ENCODE measurements at regions not wholly inside any gene's neighbourhood (a gene's known extent, or its start where the extent isn't known, plus 50 kb on each side); places are given as distances from the start of the nearest gene placed in this dataset.
A peak's percentile ranks its signal among the peaks of the same experiment; 100 is the strongest.

DNA sequence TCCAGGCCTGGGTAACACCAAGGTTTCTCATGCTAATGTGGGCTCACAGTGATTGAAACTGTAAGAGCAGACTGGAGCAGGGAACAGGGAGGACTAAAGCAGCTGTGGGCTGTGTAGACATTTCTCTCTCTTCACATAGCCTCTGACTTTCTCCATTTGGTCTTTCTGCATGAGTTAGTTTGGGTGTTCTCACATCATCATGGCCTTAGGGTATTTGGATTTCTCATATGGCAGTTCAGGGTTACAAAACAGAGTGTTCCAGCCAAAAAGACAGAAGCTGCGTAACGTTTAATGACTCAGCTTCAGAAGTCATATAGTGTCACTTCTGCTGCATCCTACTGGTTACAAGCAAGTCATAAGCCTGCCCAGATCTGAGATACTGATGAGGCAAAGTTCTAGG, 52.0 kb upstream of the OSBPL8 start:
- peak; percentile 23 for DNase-seq

DNA sequence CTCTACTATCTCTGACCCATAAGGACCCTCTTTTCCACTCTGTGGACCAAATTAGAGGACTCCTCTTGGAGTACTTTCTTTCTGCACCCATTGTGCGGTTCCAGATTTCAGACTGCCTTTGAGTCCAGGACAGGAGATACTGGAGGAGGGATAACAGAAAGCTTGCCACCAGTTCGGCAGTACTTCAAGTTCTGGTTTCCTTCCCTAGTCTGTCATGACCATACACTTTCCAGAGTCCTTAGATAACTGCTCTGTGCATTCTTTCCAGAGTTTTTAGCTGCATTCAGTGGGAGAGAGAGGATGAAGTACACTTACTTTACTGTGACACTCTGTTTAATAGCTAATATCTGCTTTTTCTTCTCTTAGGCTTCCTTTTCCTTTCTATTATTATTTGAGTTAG, 54.8 kb upstream of the OSBPL8 start:
- no peak for DNase-seq

DNA sequence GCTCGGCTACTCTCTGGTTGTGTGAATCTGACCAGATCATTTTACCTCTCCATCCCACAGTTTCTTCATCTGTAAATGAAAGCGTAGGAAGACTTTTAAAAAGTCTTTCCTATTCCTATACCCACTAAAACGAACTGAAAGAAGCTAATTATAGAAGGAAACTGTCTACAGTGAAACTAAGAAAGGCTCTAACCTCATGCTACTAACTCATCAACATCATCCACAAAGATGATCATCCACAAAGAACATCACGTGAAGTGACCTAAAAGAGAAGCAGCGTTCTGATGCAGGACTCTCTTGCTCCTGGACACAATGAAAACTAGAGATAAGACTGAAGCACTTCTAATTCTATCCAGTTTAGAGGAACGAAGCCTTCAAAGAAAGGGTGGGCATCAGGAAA, 58.5 kb upstream of the OSBPL8 start:
- DNase-seq: no peak

DNA sequence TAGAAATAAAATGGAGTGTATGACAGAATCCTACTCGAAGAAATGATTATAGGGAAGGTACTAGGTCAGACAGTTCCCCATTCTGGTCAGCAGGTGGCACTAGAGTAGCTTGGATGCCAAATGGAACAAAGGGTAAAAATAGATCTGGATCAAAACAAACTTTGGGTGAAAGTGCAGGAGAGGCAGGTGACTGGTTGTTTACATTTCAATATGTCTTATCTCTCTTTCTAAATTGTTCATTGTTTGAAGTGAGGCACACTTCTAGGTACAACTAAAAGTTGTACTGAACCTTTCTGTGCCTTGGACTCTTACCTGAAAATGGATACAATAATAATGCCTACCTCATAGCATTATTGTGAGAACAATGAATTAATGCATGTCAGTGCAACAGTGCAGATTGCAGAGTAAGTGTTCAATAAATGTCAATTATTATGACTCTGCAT, 62.0 kb upstream of the OSBPL8 start:
- no peak for DNase-seq

DNA sequence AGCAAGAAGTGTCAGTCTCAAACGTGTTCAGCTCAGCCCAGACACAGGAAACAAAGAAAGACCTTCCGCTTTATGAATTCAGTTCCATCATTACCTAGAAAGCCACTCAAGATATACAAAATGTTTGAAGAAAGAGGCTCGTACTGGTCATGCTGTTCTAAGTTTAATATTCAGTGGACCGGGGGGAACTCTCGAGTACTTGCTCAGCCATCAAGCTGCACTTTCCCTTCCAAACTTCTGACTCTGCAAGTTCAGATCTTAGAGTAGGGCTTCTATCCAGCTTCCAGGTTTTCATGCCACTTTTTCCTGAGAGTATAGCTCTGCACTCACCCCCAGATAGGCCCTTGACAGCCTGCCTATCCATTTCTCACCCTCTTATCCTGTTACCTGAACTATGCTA, 62.8 kb upstream of the OSBPL8 start:
- no peak for DNase-seq

DNA sequence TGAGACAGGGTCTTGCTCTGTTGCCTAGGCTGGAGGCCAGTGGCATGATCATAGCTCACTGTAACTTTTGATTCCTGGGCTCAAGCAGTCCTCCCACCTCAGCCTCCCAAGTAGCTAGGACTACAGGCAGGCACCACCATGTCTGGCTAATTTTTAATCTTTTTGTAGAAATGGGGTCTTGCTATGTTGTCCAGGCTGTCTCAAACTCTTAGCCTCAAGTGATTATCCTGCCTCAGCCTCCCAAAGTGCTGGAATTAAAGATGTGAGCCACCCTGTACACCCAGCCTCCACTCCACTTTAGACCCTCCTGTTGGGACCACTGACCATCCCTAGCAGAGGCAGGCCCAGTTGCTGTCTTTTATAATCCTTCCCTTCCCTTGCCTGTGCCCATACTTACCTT, 63.3 kb upstream of the OSBPL8 start:
- DNase-seq: no peak

DNA sequence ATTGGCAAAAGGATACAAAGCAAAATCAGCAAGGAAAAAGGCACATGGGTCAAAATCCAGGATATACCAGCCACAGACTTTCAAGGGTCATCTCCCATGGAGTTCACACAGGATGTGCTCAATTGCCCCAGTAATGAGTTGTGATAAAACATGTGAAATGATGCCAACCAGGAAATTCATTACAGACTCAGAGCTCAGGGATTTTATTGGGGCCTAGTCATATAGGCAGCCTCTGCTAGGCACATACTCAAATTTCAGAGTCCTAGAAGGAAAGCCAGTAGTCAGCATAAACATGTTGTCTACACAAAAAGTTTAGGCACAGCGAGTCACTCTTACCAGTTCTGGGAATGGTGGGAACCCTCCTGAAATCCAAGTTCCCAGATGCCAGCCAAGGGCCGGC, 64.4 kb upstream of the OSBPL8 start:
- no peak for DNase-seq

DNA sequence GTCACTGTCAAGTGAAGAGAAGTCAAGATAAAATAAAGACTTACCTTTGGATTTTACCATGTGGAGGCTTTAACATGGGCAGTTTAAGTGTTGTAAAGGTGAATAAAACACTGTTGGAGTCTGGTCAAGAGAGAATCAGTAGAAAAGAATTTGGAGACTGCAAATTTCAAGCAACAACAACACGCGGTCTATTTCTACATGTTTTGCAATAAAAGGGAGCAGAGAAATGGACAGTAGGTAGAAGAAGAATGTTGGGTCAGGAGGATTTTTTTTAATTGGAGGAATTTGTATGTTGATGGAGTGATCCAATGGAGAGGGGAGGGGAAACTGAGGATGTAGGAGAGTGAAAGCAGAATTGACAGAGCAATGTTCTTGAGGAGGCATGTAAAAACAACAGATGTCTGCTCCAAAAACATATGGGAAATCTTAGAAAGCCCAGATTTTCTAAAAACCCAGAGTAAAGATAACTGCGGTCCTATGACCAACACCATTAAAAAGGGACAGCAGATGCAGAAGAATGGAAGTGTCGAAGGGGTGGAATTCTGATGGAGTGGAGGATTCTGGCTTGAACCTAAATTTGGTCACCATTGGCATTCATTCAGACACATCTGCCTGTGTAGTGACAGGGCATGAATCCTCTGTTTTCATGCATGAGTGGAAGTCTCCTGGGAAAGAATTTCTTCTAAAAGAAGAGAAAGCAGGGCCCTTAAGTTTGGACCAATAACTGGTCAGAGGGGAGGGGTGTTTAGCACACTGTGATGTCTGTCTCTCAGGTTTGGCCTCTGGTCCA, 68.0 kb upstream of the OSBPL8 start:
- no peak for DNase-seq

DNA sequence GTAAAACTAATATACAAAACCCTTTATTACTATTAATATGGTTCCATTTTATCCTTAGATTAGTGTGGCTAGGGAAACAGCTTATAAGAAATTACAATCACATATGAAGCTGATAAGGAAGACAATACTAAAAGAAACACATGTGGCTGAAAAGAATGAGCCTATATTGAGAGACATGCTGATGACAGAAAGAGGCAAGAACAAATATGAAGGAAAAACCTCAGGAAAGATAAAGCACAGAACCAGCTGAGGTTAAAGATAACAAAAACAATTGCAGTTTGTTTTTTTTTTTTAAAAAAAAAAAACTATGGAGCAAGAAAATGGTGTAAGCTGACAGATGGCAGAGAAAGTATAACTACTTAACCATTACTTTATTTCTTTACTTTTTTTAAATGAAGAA, 69.2 kb upstream of the OSBPL8 start:
- no peak for DNase-seq

DNA sequence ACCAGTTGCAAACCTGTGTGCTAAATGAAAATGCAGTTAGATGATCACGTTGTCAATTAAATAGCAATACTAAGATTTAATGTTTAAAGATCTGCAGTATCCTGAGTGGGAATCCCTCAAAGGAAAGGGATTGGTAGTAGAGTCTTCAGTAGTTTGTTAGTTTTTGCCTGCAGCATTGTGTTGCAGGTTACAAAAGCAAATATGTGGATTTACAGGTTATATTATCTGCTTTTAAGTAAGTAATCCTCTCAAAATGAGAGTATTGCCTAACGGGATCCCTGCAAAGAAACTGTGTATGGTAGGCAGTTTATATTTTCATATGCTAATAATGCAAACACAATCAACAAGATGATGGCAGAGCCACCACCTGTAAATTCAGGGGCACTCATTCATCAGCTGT, 72.2 kb upstream of the OSBPL8 start:
- DNase-seq: no peak

DNA sequence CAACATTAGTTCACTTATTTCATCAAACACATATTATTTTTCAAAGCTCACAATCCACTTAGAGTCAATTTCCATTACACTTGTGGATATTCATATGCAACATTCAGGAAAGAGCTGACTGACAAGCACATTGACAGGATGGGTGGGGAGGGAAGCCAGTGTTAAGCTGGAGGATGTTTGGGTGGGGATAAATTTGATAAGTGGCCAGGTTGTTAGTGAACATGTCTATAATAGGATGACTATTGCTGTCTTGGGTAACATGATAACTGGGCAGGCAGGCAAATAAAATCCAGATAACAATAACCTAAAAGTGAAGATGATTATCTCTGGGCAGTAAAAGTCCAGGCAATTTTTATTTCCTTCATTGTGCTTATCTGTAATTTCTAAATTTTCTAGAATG, 73.8 kb upstream of the OSBPL8 start:
- no peak for DNase-seq

DNA sequence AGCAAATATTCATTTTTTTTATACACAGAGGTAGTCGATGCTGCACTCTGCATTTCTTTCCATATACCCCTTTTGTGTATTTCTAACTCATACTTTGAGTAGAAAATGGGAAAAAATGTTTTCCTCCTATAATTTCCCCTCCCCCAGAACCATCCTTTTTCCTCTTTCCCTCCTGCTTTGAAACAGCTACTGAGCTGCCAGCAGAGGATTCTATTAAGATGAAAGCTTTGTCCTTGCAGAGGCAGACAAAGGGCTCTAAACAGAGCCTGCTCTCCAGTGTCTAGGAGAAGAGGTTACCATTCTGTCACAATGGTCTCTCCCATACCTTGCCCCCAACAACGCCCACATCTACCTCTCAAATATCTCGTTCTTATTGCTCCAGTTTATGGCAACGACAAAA, 74.6 kb upstream of the OSBPL8 start:
- no peak for DNase-seq

DNA sequence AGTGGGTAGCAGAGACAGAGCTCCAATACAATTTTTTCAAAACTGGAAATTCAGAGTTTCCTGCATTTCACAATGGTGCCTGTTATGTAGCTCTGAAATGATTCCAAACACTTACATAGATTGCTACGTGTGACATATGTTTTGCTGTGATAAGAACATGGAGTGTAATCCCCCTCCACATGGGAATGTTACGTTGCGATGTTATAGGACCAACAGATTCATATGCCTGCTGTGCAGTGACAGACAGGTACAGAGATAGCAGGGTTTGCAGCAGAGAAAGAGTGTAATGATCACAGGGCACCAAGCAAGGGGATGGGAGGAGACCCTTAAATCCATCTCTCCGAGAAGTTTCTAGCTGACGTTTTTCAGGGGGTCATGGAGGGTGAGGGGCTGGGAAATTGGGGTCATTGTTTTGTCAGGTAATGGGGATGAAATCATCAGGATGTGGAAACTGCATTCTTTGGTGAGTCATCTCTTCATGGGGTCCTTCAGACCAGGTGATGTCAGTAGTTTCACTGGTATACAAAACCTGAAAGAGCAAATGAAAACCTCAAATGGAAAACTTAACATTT, 76.6 kb upstream of the OSBPL8 start:
- no peak for DNase-seq

DNA sequence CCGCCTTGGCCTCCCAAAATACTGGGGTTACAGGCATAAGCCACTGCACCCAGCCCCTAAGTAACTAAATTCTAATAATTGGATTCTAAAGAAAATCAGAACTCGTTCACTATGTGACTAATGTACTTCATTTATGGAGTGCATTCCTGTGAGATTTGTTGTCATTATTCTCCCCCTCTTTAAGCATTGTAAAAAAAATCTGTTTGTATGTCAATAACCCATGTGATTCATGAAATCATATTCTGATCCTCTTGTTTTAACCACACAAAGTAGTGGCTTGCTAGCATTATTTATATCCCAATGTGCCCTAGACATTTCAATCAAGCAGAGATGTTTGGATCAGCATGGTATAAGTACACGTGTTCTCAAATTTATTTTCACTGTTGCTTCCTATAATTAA, 78.2 kb upstream of the OSBPL8 start:
- no peak for DNase-seq

DNA sequence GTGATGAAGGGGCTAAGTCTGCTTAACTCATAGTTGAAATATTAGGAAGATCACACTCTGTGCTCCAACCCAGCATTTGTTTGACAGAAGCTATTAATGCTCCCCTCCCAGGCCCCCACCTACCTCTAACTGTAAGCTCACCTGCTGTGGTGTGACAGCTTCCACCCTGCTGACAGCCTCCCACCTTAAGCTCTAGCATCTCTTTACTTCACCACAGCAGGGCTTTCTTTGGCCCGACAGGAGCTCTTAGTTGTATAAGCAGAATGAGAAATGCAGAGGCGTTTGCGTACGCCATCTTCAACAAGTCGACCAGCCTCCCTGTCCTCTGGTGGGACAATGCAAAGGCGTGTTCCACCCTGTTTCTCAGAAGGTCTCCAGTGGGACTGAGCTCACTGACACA, 80.1 kb upstream of the OSBPL8 start:
- no peak for DNase-seq

DNA sequence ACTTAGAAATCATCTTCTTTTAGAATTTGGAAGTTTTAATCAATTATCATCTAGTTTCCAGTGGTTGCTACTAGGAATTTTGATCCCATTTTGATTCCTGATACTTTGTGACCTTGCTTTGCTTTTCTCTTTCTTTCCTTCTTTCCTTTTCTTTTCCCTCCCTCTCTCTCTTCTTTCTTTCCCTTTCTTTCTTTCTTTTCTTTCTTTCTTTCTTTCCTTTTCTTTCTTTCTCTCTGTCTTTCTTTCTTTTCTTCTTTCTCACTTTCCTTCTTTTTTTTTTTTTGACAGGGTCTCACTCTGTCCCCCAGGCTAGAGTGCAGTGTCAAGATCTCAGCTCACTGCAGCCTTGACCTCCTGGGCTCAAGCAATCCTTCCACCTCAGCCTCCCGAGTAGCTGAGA, 81.5 kb upstream of the OSBPL8 start:
- DNase-seq: no peak

DNA sequence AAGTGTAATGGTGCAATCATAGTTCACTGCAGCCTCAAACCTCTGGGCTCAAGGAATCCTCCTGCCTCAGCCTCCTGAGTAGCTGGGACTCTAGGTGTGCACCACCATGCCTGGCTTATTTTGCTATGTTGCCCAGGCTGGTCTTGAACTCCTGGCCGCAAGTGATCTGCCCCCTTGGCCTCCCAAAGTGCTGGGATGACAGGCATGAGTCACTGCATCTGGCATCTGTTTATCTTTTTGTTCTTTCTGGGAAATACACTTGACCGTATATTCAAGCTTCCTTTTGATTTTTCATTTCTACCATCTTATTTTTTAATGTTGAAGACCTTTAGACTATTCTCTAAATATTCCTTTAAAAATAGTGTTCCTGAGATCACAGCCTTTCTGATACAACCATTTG, 82.4 kb upstream of the OSBPL8 start:
- no peak for DNase-seq

DNA sequence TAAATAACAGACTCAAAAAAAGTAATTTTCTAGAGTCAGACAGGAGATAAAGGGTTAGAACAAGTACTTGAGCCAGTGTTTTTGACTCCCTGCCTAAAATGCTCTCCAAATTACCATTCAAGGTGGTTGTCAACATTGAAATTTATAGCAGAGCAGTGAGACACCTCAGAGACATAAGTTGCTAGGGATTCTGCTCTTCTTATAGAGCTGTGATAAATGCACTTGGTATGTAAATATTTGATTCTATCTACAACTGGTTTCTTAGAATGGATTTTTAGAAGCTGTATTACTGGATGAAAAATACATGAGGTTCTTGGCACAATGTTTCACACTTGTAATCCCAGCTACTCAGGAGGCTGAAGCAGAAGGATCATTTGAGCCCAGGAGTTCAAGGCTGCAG, 83.9 kb upstream of the OSBPL8 start:
- no peak for DNase-seq

DNA sequence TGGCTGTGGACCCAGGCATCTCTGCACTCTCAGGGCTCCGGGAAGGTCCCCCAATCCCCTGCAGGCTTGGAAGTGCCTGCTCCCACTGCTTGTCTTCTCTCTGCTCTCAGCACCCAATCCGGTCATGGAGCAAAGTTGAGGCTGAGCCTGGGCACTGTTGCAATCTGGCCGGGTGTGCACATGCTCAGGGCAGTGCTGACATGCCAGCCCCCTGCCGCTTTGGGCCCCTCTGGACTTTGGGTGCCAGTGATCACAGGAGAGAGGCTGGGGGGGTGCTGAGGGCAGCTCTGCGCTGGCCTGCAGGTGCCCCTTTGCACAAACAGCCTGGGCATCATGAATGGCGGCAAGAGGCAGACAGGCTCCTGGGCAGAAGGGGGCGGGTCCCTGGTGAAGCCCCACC, 85.4 kb upstream of the OSBPL8 start:
- no peak for DNase-seq

DNA sequence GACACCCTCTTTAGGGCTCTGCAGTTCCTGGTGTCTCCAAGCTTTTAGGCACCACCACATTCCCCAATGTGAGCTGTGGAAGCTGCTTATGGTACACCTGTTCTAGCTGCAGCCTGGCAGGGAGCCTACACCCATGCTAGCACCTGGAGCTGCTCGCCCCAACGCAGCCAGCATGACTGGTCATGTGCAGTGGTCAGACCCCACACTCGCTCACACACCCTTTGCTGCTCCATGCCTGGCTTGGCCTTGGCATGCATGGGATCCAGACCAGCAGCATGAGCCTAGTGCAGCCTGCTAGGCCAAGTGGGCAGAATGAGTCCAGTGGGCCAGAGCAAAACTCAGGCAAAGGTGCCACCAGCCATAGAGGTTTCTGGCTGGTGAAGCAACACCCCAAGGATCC, 86.4 kb upstream of the OSBPL8 start:
- no peak for DNase-seq

DNA sequence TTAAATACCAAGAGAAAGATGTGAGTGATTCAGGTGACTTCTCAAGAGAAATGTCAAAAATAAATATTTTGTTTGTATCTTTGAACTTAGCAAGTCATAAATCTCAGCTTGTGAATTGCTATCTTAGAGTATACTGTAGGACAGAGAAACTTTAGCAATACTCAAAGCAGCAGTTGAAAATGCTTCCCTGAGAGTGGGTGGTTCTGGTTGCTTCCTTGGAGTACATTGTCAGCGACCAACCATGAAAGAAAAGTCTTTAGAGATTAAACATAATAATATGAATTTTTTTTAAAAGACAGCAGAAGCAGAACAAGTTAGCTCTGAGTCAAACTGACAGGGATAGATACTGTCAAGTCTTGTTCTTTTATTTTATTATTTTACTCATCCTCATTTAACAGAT, 86.8 kb upstream of the OSBPL8 start:
- DNase-seq: no peak

DNA sequence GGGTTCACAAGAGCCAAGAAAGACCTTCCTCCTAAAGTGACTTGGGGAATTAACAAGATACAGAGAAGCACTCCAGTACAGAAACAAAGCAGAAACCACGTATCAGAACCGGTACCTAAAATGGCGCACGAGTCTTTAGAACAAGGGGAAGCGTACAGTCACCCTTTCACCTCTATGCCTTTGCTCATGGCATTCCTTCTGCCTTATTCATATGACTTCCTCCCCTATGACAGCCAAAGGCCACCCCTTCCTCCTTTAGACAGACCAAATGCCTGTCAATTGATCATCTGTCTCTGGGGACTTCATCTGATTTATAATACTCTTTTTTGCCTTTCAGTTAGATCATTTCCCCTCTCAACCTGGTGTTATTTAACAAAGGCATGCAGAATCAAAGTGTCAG, 89.5 kb upstream of the OSBPL8 start:
- DNase-seq: no peak

DNA sequence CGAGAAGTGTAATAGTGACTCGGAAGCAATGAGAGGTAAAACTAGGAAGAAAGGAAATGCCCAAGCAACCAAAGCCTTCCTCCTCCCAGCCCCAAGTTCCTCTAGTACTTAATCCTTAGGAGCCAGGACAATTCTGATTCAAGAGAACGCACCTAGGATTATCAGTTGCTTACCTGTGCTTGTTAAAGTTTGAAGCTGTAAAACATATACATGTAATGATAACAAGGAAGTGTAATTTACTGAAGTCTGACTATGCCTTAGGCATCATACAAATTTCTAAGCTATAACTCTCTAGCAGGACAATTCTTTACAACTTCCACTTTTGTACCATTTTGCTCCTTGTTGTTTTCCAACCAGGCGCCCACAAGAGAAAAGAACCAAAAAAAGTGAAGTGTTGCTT, 92.8 kb upstream of the OSBPL8 start:
- no peak for DNase-seq

DNA sequence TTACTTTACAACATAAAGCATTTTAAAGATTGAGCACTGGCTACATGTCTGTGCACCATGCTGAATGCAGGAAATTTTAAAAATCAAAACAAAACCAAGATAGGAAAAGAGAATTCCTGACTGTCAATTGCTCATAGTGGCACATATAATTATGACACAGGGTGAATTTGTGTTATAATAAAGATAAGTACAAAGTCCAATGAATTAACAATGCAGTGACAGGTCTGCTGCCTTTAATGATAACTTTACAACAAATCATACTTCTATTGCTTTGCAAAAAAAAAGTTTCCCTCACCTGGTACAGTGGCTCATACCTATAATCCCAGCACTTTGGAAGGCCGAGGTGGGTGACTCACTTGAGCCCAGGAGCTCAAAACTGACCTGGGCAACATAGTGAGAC, 93.8 kb upstream of the OSBPL8 start:
- no peak for DNase-seq

DNA sequence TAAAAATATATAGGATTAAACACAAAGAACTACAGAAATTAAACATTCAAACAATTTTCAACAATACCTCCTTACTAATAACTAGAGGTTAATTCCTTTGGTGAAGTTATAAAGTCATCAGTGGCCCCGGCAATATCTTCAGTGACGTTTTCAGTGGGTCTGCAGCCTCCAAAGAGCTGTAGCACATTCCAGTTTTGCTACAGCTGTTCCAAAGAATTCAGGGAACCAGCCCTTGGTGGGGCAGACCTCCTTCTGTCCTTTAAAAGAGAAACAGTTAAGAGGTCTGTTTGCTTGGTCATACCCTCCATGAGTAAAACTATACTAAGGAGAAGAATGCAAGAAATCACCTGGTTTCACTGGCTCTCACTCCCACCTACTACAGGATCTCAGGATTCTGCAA, 99.2 kb upstream of the ZDHHC17 start:
- no peak for DNase-seq

Measured in GF-D8 (cell line).